ENCODE measurements at regions not wholly inside any gene's neighbourhood (a gene's known extent, or its start where the extent isn't known, plus 50 kb on each side); places are given as distances from the start of the nearest gene placed in this dataset.

DNA sequence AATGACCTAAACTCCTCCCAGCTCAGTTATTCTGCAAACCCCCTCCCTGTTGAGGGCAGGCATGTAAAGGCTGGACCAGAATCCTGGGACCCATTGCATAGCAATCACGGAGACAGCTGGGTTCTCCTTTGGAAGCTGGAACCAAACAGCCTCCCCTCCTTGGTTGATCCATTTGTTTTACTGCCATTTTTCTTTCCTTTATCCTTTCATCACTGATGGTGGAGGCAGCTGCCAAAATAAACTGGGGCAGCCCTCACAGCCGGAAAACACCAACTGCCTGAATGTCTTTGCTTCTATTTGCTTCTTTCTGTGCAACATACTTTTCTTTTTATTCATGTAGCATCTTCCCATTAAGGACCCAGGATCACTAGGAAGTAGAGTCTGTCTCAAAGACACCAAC is 150.0 kb upstream of the SYT13 start:
- no peak overlapping the region for H2AFZ ChIP-seq
- H3K4me3 ChIP-seq: no peak overlapping the region
- no peaks in the 10 kb centered on the region for H3K36me3 Mint-ChIP-seq (ENCODE audit: low read depth)
- no peaks in the 10 kb centered on the region for H3K36me3 ChIP-seq (ENCODE audit: insufficient read depth)
- H3K27ac Mint-ChIP-seq: no peak overlapping the region
- no peaks in the 10 kb centered on the region for H4K20me1 ChIP-seq (replicated peaks; ENCODE audit: insufficient read depth)
- peaks cover 4% of the 10 kb centered on the region; the same call in 2 of the 3 replicates for H3K9me3 Mint-ChIP-seq
- no peaks in the 10 kb centered on the region for H3K27me3 Mint-ChIP-seq (ENCODE audit: insufficient read depth, low read depth, poor library complexity)
- H3K4me2 ChIP-seq: no peak overlapping the region
- ATAC-seq (no peak), DNase-seq (ENCODE audit: low spot score) (no peak)
- H3K9me2 ChIP-seq (ENCODE audit: insufficient read depth): no peaks in the 10 kb centered on the region
- no peak for TF ChIP-seq STAT1 (IDR thresholded peaks at IDR 0.05; ENCODE audit: unreplicated experiment)
- no peak for TF ChIP-seq NANOG (IDR thresholded peaks at IDR 0.05; ENCODE audit: borderline replicate concordance)
- TF ChIP-seq, protein P1, sequence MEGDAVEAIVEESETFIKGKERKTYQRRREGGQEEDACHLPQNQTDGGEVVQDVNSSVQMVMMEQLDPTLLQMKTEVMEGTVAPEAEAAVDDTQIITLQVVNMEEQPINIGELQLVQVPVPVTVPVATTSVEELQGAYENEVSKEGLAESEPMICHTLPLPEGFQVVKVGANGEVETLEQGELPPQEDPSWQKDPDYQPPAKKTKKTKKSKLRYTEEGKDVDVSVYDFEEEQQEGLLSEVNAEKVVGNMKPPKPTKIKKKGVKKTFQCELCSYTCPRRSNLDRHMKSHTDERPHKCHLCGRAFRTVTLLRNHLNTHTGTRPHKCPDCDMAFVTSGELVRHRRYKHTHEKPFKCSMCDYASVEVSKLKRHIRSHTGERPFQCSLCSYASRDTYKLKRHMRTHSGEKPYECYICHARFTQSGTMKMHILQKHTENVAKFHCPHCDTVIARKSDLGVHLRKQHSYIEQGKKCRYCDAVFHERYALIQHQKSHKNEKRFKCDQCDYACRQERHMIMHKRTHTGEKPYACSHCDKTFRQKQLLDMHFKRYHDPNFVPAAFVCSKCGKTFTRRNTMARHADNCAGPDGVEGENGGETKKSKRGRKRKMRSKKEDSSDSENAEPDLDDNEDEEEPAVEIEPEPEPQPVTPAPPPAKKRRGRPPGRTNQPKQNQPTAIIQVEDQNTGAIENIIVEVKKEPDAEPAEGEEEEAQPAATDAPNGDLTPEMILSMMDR (conservative IDR thresholded peaks at IDR 0.05; ENCODE audit: low read depth in 2 of 2): no peak
- TF ChIP-seq, protein P2, sequence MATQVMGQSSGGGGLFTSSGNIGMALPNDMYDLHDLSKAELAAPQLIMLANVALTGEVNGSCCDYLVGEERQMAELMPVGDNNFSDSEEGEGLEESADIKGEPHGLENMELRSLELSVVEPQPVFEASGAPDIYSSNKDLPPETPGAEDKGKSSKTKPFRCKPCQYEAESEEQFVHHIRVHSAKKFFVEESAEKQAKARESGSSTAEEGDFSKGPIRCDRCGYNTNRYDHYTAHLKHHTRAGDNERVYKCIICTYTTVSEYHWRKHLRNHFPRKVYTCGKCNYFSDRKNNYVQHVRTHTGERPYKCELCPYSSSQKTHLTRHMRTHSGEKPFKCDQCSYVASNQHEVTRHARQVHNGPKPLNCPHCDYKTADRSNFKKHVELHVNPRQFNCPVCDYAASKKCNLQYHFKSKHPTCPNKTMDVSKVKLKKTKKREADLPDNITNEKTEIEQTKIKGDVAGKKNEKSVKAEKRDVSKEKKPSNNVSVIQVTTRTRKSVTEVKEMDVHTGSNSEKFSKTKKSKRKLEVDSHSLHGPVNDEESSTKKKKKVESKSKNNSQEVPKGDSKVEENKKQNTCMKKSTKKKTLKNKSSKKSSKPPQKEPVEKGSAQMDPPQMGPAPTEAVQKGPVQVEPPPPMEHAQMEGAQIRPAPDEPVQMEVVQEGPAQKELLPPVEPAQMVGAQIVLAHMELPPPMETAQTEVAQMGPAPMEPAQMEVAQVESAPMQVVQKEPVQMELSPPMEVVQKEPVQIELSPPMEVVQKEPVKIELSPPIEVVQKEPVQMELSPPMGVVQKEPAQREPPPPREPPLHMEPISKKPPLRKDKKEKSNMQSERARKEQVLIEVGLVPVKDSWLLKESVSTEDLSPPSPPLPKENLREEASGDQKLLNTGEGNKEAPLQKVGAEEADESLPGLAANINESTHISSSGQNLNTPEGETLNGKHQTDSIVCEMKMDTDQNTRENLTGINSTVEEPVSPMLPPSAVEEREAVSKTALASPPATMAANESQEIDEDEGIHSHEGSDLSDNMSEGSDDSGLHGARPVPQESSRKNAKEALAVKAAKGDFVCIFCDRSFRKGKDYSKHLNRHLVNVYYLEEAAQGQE (IDR thresholded peaks at IDR 0.05; ENCODE audit: unreplicated experiment): no peak
- TF ChIP-seq, protein P3, sequence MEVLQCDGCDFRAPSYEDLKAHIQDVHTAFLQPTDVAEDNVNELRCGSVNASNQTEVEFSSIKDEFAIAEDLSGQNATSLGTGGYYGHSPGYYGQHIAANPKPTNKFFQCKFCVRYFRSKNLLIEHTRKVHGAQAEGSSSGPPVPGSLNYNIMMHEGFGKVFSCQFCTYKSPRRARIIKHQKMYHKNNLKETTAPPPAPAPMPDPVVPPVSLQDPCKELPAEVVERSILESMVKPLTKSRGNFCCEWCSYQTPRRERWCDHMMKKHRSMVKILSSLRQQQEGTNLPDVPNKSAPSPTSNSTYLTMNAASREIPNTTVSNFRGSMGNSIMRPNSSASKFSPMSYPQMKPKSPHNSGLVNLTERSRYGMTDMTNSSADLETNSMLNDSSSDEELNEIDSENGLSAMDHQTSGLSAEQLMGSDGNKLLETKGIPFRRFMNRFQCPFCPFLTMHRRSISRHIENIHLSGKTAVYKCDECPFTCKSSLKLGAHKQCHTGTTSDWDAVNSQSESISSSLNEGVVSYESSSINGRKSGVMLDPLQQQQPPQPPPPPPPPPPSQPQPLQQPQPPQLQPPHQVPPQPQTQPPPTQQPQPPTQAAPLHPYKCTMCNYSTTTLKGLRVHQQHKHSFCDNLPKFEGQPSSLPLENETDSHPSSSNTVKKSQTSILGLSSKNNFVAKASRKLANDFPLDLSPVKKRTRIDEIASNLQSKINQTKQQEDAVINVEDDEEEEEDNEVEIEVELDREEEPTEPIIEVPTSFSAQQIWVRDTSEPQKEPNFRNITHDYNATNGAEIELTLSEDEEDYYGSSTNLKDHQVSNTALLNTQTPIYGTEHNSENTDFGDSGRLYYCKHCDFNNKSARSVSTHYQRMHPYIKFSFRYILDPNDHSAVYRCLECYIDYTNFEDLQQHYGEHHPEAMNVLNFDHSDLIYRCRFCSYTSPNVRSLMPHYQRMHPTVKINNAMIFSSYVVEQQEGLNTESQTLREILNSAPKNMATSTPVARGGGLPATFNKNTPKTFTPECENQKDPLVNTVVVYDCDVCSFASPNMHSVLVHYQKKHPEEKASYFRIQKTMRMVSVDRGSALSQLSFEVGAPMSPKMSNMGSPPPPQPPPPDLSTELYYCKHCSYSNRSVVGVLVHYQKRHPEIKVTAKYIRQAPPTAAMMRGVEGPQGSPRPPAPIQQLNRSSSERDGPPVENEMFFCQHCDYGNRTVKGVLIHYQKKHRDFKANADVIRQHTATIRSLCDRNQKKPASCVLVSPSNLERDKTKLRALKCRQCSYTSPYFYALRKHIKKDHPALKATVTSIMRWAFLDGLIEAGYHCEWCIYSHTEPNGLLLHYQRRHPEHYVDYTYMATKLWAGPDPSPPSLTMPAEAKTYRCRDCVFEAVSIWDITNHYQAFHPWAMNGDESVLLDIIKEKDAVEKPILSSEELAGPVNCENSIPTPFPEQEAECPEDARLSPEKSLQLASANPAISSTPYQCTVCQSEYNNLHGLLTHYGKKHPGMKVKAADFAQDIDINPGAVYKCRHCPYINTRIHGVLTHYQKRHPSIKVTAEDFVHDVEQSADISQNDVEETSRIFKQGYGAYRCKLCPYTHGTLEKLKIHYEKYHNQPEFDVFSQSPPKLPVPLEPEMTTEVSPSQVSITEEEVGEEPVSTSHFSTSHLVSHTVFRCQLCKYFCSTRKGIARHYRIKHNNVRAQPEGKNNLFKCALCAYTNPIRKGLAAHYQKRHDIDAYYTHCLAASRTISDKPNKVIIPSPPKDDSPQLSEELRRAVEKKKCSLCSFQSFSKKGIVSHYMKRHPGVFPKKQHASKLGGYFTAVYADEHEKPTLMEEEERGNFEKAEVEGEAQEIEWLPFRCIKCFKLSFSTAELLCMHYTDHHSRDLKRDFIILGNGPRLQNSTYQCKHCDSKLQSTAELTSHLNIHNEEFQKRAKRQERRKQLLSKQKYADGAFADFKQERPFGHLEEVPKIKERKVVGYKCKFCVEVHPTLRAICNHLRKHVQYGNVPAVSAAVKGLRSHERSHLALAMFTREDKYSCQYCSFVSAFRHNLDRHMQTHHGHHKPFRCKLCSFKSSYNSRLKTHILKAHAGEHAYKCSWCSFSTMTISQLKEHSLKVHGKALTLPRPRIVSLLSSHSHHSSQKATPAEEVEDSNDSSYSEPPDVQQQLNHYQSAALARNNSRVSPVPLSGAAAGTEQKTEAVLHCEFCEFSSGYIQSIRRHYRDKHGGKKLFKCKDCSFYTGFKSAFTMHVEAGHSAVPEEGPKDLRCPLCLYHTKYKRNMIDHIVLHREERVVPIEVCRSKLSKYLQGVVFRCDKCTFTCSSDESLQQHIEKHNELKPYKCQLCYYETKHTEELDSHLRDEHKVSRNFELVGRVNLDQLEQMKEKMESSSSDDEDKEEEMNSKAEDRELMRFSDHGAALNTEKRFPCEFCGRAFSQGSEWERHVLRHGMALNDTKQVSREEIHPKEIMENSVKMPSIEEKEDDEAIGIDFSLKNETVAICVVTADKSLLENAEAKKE (CRISPR knock-in tag; IDR thresholded peaks at IDR 0.05): no peak
- no peak for TF ChIP-seq ZNF331 (CRISPR knock-in tag; IDR thresholded peaks at IDR 0.05; ENCODE audit: low read depth)
- no peak for TF ChIP-seq EZH2 (IDR thresholded peaks at IDR 0.05; ENCODE audit: low read depth, unreplicated experiment)
- TF ChIP-seq, protein P4, sequence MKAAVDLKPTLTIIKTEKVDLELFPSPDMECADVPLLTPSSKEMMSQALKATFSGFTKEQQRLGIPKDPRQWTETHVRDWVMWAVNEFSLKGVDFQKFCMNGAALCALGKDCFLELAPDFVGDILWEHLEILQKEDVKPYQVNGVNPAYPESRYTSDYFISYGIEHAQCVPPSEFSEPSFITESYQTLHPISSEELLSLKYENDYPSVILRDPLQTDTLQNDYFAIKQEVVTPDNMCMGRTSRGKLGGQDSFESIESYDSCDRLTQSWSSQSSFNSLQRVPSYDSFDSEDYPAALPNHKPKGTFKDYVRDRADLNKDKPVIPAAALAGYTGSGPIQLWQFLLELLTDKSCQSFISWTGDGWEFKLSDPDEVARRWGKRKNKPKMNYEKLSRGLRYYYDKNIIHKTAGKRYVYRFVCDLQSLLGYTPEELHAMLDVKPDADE (IDR thresholded peaks at IDR 0.05): no peak
- no peak for TF ChIP-seq CREB1 (CRISPR knock-in tag; IDR thresholded peaks at IDR 0.05; ENCODE audit: low read depth)
- TF ChIP-seq EZH2phosphoT487 (IDR thresholded peaks at IDR 0.05; ENCODE audit: unreplicated experiment): no peak
- no peak for TF ChIP-seq JUNB (IDR thresholded peaks at IDR 0.05; ENCODE audit: unreplicated experiment)
- TF ChIP-seq ZNF114 (CRISPR knock-in tag; IDR thresholded peaks at IDR 0.05): no peak
- no peak for TF ChIP-seq POLR2AphosphoS5 (IDR thresholded peaks at IDR 0.05; ENCODE audit: low read depth)
- H3K4me1 Mint-ChIP-seq: peaks cover 6% of the 10 kb centered on the region; the same call in 2 of the 3 replicates
- H3K4me1 ChIP-seq (ENCODE audit: insufficient read depth): peaks cover 7% of the 10 kb centered on the region; the same call in 1 of the 2 replicates
- H3F3A ChIP-seq (replicated peaks; ENCODE audit: low read depth): no peaks in the 10 kb centered on the region
- no peak overlapping the region for H3K4me3 Mint-ChIP-seq
- H3K27me3 ChIP-seq (ENCODE audit: insufficient read depth): no peaks in the 10 kb centered on the region
- H3K27ac ChIP-seq (ENCODE audit: low read depth): no peak overlapping the region
- no peaks in the 10 kb centered on the region for H3K79me2 ChIP-seq (replicated peaks; ENCODE audit: insufficient read depth)

All from GM23338 (cell line).